ENCODE measurements at regions not wholly inside any gene's neighbourhood (a gene's known extent, or its start where the extent isn't known, plus 50 kb on each side); places are given as distances from the start of the nearest gene placed in this dataset.

GRCh38 chr1:80401757-80402156 is 1395.2 kb upstream of the ADGRL4 start:
- H3K9ac ChIP-seq (ENCODE audit: low read length) = no peak overlapping the region
- no peaks in the 10 kb centered on the region for H3K9me3 ChIP-seq (ENCODE audit: low read length)
- TF ChIP-seq MXI1 (conservative IDR thresholded peaks at IDR 0.05; ENCODE audit: poor library complexity, severe bottlenecking) (no peak), REST (IDR thresholded peaks at IDR 0.05; ENCODE audit: borderline replicate concordance) (no peak), EP300 (conservative IDR thresholded peaks at IDR 0.05; ENCODE audit: poor library complexity, severe bottlenecking) (no peak), TAF1 (IDR thresholded peaks at IDR 0.05; ENCODE audit: low read depth) (no peak), SMC3 (conservative IDR thresholded peaks at IDR 0.05; ENCODE audit: poor library complexity) (no peak), POLR2AphosphoS5 (IDR thresholded peaks at IDR 0.05) (no peak), CTCF (IDR thresholded peaks at IDR 0.05; ENCODE audit: poor library complexity, severe bottlenecking) (no peak), EZH2 (IDR thresholded peaks at IDR 0.05; ENCODE audit: borderline replicate concordance, insufficient read depth, low read length, poor library complexity, severe bottlenecking) (no peak), RAD21 (conservative IDR thresholded peaks at IDR 0.05) (no peak)
- no peaks in the 10 kb centered on the region for H3K79me2 ChIP-seq (replicated peaks; ENCODE audit: insufficient read depth, low read length)
- H3K27me3 ChIP-seq (ENCODE audit: insufficient read depth, low read depth, low read length) = no peaks in the 10 kb centered on the region
- no peak overlapping the region for H3K27ac ChIP-seq (ENCODE audit: low read length)
- H3K9me2 ChIP-seq (ENCODE audit: insufficient read depth, low read length) = no peaks in the 10 kb centered on the region
- H3K4me3 ChIP-seq (ENCODE audit: low read length) = no peak overlapping the region
- H3K36me3 ChIP-seq (ENCODE audit: insufficient read depth, low read length) = no peaks in the 10 kb centered on the region
- no peaks in the 10 kb centered on the region for H3F3A ChIP-seq (ENCODE audit: insufficient read depth, low read length, poor library complexity, severe bottlenecking)
- H4K20me1 ChIP-seq (ENCODE audit: insufficient read depth) = no peaks in the 10 kb centered on the region
- H3K4me2 ChIP-seq (ENCODE audit: low read length) = no peak overlapping the region
- H2AFZ ChIP-seq (ENCODE audit: low read depth, low read length) = no peak overlapping the region

GRCh38 chr1:80392529-80392928 is 1386.0 kb upstream of the ADGRL4 start:
- Histone ChIP-seq H3K27me3 (ENCODE audit: insufficient read depth, low read depth, low read length) (no peaks in the 10 kb centered on the region), H3K27ac (ENCODE audit: low read length) (no peak overlapping the region), H3K4me3 (ENCODE audit: low read length) (no peak overlapping the region), H3K9ac (ENCODE audit: low read length) (no peak overlapping the region), H3K9me3 (ENCODE audit: low read length) (peaks cover 3% of the 10 kb centered on the region), H4K20me1 (ENCODE audit: insufficient read depth) (no peaks in the 10 kb centered on the region), H3F3A (ENCODE audit: insufficient read depth, low read length, poor library complexity, severe bottlenecking) (no peaks in the 10 kb centered on the region), H3K79me2 (replicated peaks; ENCODE audit: insufficient read depth, low read length) (no peaks in the 10 kb centered on the region), H2AFZ (ENCODE audit: low read depth, low read length) (no peak overlapping the region), H3K36me3 (ENCODE audit: insufficient read depth, low read length) (no peaks in the 10 kb centered on the region), H3K9me2 (ENCODE audit: insufficient read depth, low read length) (no peaks in the 10 kb centered on the region), H3K4me2 (ENCODE audit: low read length) (no peak overlapping the region)
- no peak for TF ChIP-seq CTCF (IDR thresholded peaks at IDR 0.05; ENCODE audit: poor library complexity, severe bottlenecking)
- no peak for TF ChIP-seq EP300 (conservative IDR thresholded peaks at IDR 0.05; ENCODE audit: poor library complexity, severe bottlenecking)
- no peak for TF ChIP-seq RAD21 (conservative IDR thresholded peaks at IDR 0.05)
- TF ChIP-seq SMC3 (conservative IDR thresholded peaks at IDR 0.05; ENCODE audit: poor library complexity) = no peak
- no peak for TF ChIP-seq POLR2AphosphoS5 (IDR thresholded peaks at IDR 0.05)
- TF ChIP-seq TAF1 (IDR thresholded peaks at IDR 0.05; ENCODE audit: low read depth) = no peak
- no peak for TF ChIP-seq MXI1 (conservative IDR thresholded peaks at IDR 0.05; ENCODE audit: poor library complexity, severe bottlenecking)
- TF ChIP-seq EZH2 (IDR thresholded peaks at IDR 0.05; ENCODE audit: borderline replicate concordance, insufficient read depth, low read length, poor library complexity, severe bottlenecking) = no peak
- TF ChIP-seq REST (IDR thresholded peaks at IDR 0.05; ENCODE audit: borderline replicate concordance) = no peak

All from neural cell (in vitro differentiated cells).